Embryonic facial prominence (tissue), 1 donor: ENCODE measurements at regions not wholly inside any gene's neighbourhood (a gene's known extent, or its start where the extent isn't known, plus 50 kb on each side); places are given as distances from the start of the nearest gene placed in this dataset.
"Not testable (repeated sequence)": the region's sequence is repeated elsewhere in the genome, so short reads cannot be mapped to it uniquely, and the experiment has no call there.

Source experiments
- DNase-seq: peaks from one replicate; pipeline ENCODE4 v3.0.0-alpha.2; 2016; ENCODE audit errors: extremely low spot score

GRCh38 chr14:41289025-41289424 is 317.7 kb upstream of the LRFN5 start:
- DNase-seq = no peak

DNA sequence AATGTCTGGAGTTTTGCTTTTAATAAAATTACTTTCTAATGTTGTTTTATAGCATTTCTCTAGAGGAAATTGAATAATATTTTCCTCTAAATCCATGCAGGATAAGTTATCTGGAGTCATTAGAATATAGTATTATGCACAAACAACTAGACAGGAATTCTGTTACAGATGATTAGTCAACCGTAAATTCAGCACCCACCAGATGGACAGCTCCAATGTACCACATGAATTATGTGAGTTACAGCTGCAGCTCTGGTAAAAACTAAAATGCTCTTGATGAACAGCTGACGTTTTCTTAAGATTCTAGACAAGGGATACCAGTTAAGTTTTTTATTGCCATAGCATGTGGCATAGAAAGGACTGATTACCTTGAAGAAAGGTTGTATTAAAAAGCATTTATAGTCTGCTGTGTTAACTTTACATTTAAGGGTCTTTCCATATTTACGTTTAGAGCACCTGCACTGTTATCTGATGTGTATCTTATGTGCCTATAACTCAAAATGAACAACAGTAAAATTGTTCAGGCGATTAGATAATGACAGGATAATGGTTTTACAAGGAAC is 321.4 kb upstream of the LRFN5 start:
- peak; percentile 8 for DNase-seq

- DNase-seq = no peak
Measured at GRCh38 chr14:41280745-41281144, 325.9 kb upstream of the LRFN5 start.

- DNase-seq = no peak
Measured at GRCh38 chr14:41277450-41277849, 329.2 kb upstream of the LRFN5 start.

GRCh38 chr14:41257476-41257875 is 349.2 kb upstream of the LRFN5 start:
- no peak for DNase-seq

DNA sequence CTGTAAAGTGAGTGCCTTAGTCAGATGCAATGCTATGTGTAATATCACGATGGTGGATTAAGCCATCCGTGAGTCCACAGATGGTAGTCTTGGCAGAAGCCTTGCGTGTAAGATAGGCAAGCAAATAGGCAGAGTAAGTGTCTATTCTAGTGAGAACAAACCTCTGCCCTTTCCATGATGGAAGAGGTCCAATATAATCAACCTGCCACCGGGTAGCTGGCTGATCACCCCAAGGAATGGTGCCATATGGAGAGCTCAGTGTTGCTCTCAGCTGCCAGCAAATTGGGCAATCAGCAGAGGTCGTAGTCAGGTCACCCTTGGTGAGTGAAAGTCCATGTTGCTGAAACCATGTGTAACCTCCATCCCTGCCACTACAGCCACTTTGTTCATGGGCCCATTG is 371.2 kb upstream of the LRFN5 start:
- DNase-seq = no peak

- no peak for DNase-seq
Measured at GRCh38 chr14:41230683-41231082, 376.0 kb upstream of the LRFN5 start.

DNA sequence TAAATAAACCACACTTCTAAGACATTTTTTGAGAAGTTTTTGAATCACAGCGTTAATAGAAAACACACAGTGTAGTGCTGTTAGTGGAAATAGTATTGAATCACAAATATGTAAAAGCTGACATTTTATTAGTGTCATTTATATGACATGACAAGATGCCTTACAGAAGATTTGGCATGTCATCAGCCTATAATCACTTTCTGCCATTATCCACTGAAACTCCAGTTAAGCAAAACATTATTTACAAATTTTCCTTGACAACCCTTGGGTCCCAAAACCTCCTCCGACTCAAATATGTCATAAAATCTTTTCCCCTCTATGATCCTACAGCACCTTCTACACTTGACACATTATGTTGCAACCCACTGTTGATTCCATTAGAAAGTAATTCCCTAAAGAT is 376.9 kb upstream of the LRFN5 start:
- DNase-seq = no peak

GRCh38 chr14:41225433-41225832 is 381.2 kb upstream of the LRFN5 start:
- DNase-seq = no peak

DNA sequence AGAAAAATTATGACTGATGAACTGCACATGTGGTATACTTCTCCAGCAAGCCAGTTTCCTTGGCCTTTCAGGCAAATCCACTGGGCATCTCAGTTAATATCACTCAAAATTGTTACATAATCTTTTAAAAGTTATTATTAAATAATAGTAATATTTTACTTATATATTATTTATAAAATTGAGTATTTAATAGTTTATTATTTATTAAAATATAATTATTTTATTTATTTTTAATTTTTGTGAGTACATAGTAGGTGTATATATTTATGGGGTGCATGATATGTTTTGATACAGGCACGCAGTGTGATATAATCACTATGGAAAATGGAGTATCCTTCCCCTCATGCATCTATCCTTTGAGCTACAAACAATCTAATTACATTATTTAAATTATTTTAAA is 384.1 kb upstream of the LRFN5 start:
- DNase-seq = no peak

GRCh38 chr14:41214978-41215377 is 391.7 kb upstream of the LRFN5 start:
- not testable (repeated sequence) for DNase-seq

- no peak for DNase-seq
Measured at GRCh38 chr14:41201696-41202095, 405.0 kb upstream of the LRFN5 start.

DNA sequence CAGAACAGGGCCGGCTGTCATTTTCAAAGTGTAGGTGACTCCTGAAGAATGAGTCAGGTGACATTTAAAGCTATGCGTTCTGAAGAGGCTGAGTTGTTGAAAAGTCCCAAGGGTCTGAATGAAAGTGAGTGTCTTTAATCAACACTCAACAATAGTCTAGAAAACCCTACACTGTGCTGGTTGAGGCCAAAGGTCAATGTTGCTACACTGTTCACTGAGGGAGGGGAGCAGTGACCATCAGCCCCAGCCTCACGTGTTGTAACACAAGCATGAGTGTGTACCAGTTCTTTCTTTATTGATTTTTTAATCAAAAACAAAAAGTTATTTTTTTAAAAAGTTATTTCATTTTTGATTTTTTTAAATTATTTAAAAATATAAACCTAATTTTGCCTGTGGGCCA is 418.8 kb upstream of the LRFN5 start:
- no peak for DNase-seq

DNA sequence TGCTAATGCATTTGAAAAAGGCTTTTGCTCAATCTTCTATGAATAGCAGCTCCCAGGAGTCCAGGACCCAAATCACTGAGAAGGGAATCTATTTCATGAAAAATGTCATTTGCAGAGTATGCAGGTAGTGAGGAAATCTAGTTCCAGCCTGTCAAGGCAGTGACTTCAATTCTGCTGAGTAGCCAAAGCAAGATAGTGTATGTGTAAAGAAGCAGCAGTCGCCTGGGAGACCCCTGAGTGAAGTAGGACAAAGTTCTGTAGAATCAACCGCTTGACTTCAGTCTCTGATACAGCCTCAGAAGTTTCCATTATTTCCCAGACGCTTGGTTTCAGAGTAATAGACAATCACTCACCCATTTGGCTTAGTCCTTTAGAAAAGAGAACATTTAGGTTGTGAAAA is 435.6 kb upstream of the LRFN5 start:
- DNase-seq = no peak

- DNase-seq = no peak
Measured at GRCh38 chr14:41167040-41167439, 439.6 kb upstream of the LRFN5 start.

- DNase-seq = no peak
Measured at GRCh38 chr14:41154143-41154807, 452.4 kb upstream of the LRFN5 start.

- DNase-seq = no peak
Measured at GRCh38 chr14:41146391-41146790, 460.3 kb upstream of the LRFN5 start.

- no peak for DNase-seq
Measured at GRCh38 chr14:41144370-41144769, 462.3 kb upstream of the LRFN5 start.

DNA sequence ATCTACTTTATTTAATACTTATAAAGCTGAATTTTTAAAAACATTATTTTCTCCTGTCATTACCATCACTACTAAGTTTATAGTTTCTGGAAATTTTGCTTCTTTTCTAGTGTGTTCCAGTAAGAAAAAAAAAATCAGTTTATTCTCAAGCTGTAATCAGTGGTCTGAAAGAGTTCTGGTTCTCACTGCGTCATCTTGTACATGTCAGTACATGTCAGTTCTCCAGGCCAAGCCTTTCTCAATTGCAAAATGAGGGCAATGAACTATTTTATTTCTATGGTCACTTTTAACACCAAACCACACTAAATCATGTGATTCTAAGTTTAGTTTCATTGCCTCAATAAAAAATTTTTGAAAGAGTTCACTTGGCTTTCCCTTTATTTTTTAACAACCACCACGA is 468.9 kb upstream of the LRFN5 start:
- no peak for DNase-seq

DNA sequence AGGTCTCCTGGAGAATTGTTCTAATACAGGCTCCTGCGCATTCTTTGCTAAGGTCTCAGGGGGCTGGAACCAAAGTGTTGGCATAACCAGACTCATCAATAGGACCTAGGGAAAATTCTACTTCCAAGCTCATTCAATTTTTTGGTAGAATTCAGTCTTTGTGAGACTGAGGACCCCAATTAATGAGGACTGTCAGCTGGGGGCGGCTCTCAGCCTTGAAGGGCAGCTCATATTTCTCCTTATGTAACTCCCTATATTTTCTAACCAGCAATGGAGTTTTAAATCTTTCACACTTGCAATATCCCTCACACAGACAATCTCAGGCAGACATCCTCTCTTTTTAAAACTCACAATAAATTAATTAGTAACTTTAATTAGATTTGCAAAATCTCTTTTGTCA is 476.4 kb upstream of the LRFN5 start:
- no peak for DNase-seq

DNA sequence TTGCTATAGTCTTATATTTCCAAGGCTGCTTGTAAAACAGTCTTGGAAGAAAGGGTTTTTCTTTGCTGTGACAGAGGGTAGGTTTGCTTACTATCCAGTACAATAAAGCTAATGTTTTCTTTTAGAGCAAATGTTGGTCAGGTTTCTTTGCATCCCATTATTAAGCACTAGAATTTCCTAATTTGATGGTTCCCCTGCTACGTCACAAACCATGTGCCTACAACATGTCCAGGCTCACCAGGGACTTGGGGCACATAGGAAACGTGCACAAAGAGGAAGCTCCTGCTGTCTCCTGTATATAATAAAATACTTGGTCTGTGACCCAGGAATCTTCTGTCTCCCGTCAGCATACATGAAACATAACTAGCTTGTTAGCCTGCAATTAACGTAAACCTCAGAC is 486.3 kb upstream of the LRFN5 start:
- DNase-seq = no peak

DNA sequence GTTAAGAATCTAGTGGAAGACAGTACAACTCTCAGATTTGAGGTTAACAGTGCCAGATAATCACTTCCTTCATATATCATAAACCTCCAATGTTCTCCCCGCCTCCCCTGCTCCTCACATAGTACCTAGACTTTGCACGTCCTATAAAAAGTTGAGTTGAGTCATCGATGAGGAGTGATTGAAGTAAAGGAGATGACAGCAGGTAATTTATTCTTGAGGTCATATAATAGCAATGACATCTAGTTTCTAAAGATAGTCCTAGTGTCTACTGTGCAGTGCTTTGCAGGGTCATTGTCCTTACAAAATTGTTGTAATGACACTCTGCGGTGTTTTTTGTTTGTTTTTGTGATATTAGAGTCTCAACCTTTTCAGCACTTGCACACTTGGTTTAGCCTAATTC is 510.5 kb upstream of the LRFN5 start:
- DNase-seq = no peak

GRCh38 chr14:41087056-41087455 is 519.6 kb upstream of the LRFN5 start:
- no peak for DNase-seq

- DNase-seq = no peak
Measured at GRCh38 chr14:41073544-41073943, 533.1 kb upstream of the LRFN5 start.
